HG02870 (cell line): ENCODE measurements at regions not wholly inside any gene's neighbourhood (a gene's known extent, or its start where the extent isn't known, plus 50 kb on each side); places are given as distances from the start of the nearest gene placed in this dataset.

Experiments
- ATAC-seq: cut with Tn5 transposase; IDR thresholded peaks from one replicate; pipeline ENCODE4 v1.9.1; 2021; ENCODE audit warnings: mild to moderate bottlenecking, moderate library complexity; ENCODE audit not compliant: unreplicated experiment

DNA sequence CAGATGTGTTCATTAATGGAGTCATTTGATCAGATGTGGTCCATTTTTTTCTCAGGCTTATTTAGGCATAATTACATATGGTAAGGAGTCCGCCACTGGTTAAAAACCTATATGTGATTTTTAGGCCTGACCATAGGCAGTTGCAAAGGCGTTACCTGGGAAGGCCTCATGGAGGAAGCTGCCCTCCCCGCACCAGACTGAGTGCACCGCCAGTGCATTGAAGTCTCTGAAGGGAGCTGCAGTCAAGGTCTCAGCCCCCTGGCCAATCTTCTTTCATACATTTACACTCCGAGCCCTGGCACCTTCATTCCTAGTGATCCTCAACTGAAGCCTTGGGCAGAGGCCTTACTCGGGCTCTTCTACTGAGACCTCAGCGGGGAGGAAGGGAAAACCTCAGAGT lies 898.2 kb upstream of the AGA start:
- ATAC-seq: no peak

DNA sequence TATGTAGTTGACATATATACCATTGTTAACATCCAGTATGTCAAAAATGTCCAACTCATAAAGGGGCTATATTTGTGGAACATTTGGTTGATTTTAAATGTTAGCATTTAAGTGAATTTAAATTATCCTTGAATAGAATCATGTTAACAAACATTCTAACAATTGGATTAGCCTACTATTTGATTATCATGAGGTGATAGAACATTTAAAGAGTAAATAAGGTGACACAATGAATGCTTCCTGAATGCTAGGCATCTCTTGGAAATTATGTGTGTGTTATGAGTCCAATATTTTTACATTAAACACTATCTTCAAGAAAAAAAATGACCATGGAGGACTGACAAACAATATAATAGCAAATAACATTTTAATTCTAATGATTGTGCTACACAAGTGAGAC lies 901.9 kb upstream of the AGA start:
- ATAC-seq: no peak

DNA sequence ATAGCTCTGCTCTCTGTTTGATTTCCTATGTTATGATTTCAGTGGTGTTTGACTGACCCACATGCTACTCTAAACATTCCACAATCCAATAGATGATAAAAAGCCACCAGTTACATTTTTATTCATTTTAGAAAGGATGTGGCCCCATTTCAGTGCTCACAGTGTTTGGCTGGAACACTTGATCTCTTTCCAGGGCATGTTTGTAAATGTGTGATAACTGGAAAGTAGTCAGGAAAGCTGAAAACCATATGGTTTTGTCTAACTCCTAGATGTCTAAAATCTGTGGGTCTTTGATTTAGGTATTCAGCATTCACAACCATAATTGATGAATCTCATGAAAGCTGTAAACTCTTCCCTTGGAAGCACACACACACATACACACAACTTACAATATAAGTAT lies 904.9 kb upstream of the AGA start:
- no peak for ATAC-seq

DNA sequence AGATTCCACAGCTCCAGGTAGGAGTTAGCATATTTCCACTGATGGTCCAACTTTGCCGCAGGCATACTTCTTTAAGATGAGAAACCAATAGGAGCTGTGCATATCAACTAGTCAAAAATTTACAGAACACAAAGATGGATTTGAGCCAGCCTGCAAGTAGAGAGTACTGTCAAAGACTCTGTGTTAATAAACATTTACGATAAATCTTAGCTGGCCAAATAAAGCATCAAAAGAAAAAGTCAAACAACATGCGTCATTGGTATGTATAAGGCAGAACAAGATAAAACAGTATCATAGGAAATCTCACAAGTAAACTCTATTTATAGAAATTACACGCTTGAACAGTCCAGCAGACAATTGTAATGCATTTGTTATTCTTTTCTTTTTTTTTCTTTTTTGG lies 907.4 kb upstream of the AGA start:
- ATAC-seq: no peak

DNA sequence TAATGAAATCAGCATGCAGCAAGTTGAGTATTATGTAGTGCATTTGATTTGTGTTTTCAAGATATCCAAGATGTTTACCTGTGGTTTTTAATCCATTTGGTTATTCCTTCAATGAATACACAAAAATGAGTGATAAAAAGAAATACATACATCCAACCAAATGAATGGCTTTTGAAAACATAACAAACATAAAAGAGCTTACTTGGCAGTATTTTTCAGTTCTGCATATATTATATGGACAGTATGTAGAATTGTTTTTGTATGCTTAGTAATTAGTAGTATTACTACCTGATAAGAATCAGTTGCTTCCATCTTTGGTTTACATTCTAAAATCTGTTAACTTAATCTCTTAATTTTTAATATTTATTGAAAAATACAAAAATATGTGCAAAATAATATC lies 908.9 kb upstream of the AGA start:
- ATAC-seq: no peak

DNA sequence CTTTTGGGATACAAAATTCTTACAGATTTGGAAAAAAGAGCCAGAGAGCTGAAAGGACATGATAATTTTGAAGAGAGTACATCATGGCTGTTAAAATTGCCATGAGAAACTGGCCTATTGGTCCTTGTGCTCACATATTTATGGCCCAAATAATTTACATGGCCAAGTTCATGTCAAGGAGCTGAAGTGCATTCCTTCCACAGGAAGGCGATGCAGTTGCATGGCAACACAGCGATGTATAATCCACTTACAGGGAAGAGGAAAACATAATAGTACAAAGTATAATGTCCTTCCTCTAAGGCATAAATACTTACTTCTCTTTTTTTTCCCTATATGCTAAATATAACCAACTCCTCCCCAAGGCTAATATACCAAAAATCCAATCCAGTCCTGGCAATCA lies 914.5 kb upstream of the AGA start:
- ATAC-seq: no peak

DNA sequence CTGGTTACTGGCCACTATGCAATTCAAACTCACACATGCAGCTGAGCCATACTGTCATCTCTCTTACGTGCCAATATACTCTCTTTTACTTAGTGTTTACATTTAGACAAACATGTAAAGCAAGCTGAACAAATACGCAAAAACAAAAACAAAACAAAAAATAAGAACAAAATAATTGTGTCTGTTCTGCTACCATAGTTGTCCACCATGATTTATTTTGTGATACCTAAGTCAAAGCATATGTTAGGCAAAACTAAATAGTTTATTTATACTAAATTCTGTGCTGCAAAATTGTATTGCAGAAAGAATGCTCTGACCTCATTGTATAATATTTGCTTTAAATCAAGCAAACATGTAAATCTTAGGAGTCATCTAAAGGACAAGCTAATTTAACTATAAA lies 943.2 kb upstream of the AGA start:
- no peak for ATAC-seq

DNA sequence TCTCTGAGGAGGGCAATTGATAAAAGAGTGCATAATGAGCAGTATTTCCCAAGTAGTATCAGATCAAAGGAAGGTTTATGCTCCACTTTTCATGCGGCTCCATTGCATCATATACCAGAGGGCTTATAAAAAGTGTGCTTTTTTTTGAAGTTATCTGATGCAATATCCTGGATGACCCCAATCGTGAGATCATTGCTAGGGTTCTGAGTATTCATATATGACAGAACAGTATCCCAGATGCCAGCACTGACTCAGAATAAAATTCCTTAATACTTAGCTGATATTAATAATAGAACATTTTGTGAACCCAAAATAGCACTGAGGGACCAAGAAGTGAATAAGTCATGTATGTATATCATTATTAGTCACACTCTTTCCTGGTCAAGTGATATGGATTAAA lies 945.5 kb upstream of the AGA start:
- ATAC-seq: no peak

DNA sequence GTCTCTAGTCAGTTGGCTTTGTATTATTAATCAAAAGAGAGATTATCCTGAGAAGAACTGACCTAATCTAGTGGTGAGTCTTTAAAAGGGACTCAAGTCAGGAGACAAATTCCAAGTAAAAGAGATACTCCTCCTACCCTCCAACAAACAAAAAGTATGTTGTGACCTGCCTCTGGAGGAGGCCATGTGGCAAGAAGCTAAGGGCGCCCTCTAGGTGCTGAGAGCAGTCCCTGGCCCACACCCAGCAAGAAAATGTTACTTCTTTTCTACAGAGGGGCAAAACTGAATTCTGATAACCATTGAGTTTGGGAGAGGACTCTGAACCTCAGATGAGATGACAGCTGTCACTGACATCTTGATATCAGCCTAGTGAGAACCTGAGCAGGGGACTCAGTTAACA lies 953.6 kb upstream of the AGA start:
- ATAC-seq: no peak

DNA sequence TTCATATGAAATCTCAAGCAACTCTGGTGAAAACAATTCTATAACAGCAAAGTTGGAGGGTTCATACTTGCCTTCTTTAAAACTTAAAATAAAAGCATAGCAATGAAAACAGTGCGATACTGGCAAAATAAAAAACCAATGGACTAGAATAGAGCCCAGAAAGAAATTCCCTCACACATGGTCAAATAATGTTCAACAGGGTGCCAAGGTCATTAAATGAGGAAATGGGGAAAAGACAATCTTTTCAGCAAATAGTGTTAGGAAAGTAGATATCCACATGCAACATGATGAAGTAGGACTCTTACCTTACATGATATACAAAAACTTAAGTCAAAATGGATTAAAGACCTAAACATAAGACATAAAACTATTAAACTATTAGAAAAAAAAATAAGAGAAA lies 970.2 kb upstream of the AGA start:
- no peak for ATAC-seq

DNA sequence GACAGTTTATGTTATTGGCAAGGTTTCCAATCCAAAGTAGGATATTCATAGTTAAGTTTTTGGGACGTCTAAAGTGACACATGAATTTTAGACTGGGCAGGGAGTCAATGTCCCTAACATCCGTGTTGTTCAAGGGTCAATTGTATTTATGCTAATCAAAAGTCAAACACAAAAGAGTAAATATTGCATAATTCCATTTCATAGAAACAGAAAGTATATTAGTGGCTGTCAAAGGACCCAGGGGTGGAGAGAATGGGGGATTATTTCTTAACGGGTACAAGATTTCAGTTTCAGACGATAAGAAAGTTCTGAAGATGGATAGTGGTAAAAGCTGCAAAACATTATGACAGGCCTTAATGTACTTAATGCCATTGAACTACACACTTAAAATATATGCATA lies 971.8 kb upstream of the AGA start:
- no peak for ATAC-seq

DNA sequence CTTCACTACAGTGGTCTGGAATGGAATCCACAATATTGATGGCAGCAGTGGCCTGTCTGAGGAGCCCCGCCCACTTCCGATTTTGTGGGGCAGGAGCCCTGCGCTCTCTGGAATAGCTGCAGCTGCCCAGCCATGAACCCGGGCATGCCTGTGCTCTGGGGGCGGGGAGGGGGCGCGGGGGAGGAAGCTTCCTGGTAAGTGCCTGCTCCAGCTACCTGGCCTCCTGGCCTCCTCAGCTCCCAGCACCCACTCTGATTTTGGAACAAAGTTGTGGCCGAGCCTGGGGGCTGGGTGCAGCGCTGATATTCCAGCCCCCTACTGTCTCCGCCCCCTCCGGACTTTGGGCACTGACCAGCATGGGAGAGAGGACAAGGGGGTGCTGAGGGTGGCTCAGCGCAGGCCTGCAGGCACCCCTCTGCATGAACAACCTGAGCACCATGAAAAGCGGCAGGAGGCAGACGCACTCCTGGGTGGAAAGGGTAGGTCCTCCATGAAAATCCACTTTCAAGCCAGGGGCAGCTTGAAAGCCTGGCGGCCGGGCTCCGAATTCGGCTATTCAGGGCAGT lies 972.7 kb upstream of the AGA start:
- no peak for ATAC-seq

DNA sequence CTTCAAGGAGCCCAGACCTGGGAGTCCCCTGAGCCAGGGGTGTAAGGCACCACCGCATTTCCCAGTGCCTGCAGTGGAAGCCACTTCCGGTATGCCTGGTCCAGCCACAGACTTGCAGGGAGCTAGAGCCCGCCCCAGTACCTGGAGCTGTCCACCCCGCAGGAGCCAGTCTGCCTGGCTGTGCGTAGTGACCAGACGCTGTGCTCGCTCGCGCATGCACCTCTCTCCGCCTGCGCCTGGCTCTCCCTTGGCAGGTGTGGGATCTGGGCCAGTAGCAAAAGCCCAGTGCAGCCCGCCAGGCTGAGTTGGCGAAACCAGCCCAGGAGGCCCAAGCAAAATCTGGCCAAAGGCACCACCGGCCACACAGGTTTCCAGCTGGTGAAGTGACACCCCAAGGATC lies 973.7 kb upstream of the AGA start:
- no peak for ATAC-seq

DNA sequence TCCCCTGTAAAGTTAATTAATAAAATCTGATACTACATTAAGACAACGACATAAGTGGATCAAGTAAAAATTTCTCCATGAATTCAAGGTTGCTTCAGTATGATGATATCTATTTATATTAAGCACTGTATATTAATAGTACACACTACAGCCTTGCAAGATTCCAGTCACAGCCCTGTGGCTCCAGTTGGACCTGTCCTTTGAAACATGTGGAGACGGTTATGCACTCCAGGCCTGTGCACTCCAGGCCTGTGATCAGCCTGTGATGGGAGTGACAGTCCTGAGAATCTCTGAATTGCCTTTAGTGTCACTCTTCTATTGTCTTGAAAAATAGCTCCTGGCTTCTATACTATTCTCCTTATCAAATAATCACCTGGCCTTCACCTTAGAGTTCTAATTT lies 981.1 kb upstream of the AGA start:
- no peak for ATAC-seq

DNA sequence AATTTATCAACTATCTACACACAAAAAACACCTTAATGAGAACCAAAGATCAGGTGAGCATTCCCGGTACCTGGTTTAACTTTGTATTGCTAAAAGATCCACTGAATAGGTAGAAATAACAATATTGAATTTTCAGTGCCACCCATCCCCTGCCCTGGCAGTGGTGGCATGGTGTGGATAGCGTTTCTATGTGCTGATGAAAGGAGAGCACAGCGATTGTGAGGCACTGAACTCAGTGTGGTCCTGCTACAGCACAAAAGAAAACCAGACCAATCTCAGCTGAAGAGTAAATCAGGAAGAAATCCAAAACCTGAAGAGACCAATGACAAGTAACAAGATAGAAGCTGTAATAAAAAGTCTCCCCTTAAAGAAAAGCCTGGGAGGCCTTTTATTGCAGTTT lies 984.6 kb upstream of the AGA start:
- ATAC-seq: no peak

DNA sequence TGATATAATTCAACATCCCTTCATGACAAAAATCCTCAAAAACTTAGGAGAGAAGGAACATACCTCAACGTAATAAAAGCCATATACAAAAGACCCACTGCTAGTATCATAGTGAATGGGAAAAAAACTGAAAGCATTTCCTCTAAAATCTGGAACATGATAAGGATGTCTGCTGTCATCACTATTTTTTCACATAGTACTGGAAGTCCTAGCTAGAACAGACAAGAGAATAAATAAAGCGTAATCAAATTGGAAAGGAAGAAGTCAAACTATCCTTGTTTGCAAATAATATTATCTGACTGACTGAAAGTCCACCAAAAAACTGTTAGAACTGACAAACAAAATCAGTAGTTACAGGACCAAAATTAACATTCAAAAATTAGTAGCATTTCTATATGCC lies 985.4 kb upstream of the AGA start:
- no peak for ATAC-seq

DNA sequence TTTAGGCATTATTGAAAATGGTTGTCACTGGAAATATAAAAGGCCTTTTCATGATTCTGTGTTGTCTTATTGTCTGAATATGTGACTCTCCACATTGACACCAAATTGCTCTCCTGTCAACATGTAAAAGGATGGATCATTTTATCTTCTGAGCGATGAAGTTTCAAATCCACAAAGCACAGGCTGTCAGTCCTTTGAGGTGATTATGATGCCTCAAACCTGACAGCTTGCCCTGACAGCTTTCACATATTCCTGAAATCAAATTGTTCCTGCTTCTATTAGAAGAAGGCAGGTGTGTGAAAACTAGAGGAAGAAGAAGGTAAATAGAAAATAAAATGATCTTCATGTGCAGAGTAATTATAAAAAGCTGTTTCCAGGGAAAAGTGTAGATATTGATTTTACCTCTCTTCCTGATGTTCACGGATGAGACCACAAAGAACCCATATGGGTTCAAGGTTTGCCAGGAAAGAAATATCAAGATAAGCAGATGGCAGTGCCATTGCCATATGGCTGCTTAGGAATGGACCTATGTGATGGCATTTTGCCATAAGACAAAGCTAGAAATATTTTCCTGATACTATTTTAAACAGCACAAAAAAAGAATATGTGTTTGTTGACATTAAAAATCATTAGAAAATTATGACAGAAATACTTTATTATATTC lies 1006.3 kb upstream of the AGA start:
- ATAC-seq: no peak

DNA sequence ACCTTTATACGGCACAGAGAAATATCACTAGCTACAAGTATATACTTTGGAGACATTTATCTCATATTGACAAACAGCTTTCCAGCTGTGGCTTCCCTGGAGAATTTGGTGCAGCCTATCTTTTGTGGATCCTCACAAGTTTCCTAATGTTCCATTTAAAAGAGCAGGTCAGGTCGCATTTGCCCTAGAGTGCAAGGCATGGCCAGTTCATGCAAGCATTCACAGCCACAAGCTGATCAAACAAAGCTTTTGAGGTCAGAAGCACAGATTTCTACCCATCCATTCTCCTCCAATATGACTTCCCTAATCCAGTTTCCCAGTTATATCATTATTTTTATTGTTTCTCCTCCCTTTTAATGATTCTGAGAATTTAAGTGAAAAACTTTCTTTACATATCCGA lies 1008.4 kb upstream of the AGA start:
- ATAC-seq: no peak

DNA sequence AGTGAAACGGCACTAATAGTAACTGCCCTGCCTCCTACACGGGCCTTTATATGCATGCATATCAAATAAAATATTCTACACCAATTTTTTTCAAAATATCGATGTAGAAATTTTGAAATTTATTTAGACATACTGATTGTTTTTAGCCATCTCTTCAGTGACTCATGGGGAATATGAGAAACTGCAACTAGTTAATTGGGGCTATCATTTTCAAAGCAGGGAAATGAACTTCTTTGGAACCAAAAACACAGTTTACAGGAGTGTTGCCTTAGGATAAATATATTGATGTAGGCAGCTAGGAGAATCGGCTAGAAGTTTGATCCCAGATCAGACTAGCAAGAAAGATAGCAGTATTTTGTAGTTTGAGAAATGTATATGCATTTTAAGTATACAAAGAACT lies 1010.8 kb upstream of the AGA start:
- no peak for ATAC-seq

DNA sequence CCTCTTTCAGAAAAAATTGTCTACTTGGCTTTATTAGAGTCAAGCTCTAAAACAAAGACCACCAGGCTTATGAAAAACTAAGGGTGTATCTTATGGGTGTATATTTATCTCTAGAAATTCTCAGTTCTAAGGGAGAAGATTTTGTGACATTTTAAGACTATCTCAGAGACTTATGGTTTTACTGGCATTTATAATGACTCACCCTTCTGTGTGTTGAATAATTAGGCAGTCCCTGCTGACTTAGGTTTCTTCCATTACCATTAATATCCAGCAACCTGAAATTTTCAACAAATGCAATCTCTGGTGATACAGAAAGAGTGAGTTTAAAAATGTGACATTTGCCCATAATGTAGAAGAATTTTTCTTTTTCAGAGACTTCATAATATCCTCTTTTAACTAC lies 1015.0 kb upstream of the AGA start:
- no peak for ATAC-seq

DNA sequence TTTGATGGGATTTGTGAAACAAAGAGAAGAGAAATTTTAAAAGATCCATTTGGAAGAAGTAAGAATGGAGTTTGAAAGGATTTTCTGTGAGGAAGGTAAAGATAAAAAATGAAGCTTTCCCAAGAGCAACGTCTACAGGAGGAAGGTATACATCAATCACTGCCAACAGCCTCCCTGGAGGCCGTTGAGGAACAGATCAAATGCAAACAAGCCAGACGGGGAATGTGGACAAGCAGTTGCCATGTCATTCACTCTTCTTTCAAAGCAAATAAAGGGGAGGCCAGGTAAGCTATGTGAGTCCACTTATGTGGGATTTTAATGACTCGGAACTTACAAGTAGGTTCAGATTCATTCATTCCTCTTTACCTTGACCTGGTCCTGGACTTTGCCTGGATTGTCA lies 1020.5 kb upstream of the AGA start:
- no peak for ATAC-seq

DNA sequence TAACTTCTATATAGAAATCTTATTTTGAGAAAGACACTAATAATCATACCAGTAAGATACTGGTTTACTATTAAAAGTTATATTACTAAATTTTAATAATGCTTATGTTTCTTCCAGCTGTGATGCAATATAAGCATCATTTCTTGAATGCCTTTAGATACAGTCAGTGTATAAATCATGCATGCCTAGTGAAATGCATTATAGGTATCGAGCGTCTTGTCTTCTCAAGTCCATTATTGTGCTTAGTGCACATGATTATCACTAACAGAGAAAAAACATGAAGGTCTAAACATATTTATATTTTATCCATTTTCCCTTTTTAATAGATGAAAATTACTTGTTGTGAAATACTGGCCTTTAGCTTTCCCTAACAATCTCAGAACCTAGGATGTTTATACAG lies 1021.5 kb upstream of the AGA start:
- ATAC-seq: no peak

DNA sequence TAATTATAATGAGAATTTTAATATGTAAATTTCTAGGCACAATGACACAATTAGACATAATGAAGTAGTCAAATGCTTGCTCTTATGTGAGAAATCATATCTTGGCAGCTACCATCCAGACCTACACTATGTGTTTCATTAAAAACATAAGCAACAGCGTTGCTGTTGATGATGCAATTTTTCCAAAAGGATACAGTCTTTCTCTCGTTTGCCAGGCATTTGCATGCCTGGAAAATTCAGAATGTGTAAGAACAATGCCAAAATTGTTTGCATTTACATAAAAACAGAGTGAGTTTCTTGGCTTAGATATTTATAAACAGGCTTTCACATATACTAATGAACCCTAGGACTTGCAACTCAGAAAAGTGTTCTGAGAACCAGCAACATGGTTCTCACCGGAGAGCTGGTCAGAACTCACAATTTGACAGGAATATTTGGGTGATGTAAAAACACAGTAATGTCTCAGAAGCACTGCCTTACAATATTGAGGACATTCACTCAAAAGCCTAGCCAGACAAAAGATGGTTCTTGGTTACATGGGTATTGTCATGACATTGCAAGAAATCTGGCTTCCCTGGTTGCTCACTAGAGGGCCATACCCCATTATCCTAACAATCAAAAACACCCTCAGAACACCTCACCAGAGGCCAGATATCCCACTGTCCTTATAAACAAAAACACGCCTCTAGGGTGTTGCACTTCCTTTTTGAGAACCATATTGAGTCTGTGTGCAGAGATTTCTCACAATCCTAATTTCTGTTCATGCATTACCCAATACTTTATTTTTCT lies 1029.0 kb upstream of the AGA start:
- no peak for ATAC-seq
